HG03066 (cell line): ENCODE measurements at regions not wholly inside any gene's neighbourhood (a gene's known extent, or its start where the extent isn't known, plus 50 kb on each side); places are given as distances from the start of the nearest gene placed in this dataset.

ENCODE experiments used
- ATAC-seq: cut with Tn5 transposase; IDR thresholded peaks from one replicate; pipeline ENCODE4 v1.9.1; 2021; ENCODE audit warnings: low read depth; ENCODE audit not compliant: unreplicated experiment

DNA sequence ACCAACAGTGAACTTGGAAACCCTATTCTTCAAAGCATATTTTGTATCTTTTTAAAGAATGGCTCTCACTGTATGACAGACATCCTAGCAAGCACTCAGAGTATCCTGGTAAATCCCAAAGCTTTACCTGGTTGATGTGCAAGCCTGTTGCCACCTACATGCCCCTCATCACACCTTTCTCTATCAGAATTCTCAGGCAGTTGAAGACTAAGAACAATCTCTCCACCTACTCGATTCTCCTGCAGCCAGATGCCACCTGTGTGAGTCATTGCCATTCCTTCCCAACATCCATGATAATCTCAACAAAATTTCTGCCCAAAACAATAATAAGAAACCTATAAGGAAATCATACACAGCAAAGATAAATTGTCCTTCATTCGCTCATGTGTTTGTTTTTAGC lies 659.8 kb downstream of the BCL11A start:
- no peak for ATAC-seq

DNA sequence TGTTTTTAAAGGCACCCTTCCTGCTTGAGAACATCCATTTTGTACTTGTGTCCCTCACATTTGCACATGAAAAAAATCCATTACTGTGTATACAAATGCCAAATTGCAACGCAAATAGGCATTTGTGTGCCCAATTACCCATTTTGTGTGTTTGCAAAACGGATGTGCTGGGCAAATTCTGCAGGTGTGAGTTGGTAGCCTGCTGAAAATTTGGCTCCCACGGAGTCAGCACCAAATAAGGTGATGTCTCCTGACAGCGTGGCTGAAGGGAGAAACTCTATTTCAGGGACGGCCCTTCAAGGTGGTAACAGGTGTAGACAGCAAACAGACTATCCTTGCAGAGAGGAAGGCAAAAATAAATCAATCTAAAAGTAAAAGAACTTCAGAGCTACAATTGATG lies 661.1 kb downstream of the BCL11A start:
- no peak for ATAC-seq

DNA sequence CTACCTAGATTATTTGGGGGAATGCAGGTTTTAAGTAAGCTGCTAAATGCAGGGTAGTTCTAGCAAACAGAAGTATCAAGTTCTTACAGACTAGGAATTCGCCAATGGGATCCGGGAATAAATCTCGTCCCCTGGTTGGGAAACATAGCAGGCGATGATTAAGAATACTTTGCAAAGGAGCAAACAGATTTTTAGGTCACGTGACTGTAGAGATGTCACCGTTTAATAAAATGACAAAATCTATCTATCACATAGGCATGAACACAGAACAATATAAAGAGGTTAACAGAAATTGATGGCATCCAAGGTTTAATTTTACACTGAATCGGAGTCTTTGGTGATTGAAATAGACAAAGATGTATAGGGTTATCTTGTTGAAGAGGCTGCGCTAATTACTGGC lies 664.1 kb downstream of the BCL11A start:
- ATAC-seq: no peak

DNA sequence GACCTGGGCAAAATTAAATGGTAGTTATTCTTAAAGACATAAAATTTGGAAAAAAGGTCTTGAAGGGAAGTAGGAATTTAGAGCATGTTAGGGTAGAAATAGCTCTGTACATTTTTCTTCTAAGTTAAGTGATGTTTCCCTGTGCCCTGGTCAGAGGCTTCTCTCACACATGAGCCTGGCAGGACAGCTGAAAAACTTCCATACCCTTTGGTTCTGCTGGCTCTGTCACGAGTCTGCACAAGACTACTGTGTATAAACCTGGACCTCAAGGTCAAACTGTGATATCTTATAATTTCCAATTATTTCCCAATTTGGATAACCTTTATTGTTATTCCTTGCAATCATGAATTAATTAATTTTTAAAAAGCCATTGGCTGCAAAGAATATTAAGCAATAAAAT lies 664.7 kb downstream of the BCL11A start:
- ATAC-seq: no peak

DNA sequence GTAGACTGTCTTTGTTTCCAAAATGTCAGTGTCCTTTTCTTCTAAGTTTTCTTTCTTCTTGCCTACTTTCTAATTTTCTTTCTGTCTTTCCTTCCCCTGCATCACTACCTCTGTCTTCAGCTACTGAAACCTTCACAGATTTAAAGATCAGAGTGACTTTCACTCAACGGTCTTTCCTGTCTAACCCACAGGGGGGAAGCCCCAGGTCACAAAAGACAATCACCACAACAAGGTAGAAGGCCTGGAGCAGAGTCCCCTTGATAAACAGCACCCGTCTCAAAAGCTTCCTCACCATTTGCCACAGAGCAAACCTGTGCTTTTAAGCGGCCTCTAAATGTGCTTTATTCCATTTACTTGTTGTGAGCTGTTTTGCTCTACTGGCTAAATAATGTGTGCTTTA lies 665.4 kb downstream of the BCL11A start:
- peak; percentile 90 for ATAC-seq

DNA sequence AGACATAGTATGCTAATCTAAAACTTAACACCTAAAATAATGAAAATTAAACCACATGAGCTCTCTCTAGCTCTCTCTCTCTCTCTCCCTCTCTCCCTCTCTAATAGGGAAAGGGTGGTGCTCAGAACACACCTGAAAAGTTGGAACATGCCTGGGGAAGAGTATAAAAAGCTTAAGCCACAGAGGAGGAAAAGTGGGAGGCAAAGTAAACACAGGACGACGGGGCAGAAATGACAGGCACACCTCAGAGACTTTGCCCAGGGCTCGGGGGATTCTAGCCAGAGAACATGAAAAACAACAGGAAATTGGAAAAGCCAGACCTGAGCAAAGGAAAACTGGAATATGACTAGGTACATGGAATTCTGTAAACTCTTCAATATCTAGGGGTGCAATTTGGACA lies 666.1 kb downstream of the BCL11A start:
- ATAC-seq: no peak

DNA sequence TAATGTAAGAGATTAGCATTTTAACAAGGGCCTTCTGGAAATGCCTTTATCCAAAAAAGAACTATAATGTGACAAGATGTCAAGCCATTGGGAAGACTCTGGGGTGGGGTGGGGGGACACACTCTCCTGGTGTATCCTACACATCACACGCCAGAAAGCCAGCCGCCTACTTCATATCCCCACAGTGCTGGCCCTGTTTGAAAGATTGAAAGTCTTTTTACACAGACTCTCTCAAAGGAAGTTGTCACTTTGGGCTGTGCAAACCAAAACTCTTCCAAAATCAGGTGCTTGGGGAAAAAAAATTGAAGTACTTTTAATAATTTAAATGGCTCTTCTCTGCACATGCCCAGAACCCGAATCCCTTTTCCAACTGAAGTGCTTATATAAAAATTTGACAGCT lies 666.7 kb downstream of the BCL11A start:
- no peak for ATAC-seq

DNA sequence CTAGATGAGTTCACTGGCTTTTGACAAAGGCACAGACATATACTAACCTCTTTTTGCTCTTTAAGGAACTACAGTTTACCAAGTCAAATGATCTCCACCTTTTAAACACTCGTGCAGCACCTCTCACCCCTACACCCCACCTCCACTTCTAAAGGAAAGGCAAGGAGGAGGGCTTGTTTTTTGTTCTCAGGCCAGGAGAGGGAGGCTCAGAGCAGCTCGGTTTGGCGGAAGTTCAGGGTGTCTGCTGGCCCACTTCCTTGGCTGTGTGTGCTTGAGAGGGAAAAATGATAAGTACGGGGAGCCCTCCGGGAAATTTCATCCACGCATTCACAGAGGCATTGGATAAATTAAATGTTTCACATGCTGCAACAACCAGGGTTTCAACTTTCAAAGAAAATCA lies 667.9 kb downstream of the BCL11A start:
- no peak for ATAC-seq

DNA sequence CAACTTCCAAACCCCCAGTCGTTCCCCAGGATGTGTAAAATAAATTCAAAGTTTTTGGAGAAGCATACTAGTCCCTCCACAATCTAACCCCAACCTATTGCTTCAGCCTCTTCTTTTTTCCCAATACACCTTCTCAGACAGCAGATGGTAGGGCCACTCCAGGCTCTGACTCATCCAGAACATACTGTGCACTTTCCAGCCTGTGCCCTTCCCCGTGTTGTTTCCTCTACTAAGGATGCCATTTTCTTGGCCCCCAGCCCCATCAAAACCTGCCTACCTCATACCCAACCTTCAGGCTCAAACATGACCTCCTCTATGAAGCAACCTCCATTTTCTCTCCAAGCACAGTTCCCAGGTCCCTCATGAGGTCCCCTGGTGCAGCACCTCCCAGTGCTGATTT lies 669.3 kb downstream of the BCL11A start:
- ATAC-seq: no peak

DNA sequence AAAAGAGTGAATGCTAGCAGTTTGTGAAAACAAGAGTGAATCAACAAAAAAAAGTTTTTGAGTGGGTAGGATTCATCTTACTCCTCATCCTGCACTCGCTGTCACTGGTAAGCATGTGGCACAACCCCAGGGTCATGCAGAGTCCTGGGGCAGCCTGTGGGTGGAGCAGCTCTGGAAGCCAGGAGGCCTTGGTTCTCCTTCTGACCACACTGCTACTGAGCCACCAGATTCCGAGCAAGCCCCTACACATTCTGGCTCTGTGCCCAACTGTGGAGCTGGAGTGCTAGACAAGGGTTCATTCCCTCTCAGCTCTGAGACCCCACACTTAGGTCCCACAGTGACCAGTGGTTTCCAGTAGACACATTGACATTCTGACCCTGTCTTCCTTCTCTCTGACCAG lies 670.6 kb downstream of the BCL11A start:
- ATAC-seq: no peak

DNA sequence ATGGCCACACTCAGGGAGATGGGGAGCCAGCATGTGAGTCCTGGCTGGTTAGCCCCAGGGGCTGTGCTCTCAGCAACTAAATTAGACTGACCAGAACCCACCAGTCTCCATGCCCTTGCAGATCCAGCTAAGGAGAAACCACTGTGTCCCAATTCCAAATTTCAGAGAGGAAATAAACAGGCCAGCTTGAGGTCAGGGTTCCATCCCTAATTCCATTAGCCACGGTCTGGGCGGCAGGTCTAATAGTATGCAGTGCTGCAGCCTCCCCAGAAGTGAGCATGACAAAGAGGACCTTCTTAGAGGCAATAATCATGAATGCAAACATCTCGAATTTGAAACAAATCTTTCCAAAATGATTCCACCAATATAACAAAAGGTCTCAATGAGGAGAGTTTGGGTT lies 671.2 kb downstream of the BCL11A start:
- ATAC-seq: no peak

DNA sequence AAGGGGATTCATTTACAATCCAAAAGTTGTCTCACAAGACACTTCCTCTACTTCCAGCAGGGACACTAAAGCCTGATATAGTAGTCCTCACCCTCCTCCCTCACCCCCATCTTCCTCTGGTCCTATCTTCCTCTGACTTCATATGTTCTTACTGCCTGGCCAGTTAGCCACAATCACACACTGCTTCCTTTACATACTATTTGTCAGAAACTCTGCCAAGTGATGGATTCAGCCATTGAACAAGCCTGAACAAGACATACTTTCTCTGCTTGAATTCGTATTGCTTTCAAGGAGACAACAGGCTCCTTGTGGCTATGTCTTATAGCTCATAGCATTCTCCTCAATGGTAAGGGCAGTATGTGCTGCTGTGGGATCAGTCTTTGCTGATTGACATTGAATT lies 672.2 kb downstream of the BCL11A start:
- ATAC-seq: no peak

DNA sequence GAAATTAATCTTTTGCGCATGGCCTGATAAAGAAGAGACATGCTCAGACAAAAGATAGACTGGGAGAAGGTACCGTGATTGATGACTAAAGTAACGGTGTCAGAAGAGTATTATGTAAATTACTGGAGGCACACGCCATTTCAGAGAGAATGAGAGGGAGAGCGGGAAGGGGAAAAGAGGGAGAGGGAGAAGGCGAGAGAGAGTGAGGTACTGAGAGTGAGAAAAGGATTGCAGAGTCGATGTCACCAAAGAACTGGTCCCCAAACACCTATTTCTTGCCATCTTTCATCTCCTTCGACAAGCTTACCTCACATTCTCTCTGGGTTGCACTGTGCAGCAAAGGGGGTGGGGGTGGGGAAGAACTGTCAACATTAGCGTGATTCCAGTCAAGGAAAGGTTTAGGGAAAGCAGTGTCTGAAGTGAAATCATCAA lies 673.7 kb downstream of the BCL11A start:
- no peak for ATAC-seq

DNA sequence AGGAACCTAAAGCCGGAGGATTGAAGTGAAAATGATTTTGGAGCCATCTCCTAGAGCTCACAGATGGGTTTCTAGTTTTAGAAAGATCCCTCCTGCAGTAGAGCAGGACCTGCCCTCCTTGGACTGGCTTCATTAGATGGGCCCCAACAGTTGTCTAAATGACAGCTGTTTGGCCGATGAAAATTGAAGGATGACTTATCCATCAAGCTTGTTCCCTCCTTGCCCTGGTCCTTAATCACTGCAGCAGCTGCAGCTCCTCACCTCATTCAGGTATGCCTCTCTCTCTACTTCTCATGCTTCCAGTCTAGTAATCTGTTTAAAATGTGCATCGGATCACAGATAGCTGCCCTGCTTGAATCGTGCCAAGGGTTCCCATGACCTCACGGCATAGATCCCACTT lies 677.6 kb downstream of the BCL11A start:
- no peak for ATAC-seq

DNA sequence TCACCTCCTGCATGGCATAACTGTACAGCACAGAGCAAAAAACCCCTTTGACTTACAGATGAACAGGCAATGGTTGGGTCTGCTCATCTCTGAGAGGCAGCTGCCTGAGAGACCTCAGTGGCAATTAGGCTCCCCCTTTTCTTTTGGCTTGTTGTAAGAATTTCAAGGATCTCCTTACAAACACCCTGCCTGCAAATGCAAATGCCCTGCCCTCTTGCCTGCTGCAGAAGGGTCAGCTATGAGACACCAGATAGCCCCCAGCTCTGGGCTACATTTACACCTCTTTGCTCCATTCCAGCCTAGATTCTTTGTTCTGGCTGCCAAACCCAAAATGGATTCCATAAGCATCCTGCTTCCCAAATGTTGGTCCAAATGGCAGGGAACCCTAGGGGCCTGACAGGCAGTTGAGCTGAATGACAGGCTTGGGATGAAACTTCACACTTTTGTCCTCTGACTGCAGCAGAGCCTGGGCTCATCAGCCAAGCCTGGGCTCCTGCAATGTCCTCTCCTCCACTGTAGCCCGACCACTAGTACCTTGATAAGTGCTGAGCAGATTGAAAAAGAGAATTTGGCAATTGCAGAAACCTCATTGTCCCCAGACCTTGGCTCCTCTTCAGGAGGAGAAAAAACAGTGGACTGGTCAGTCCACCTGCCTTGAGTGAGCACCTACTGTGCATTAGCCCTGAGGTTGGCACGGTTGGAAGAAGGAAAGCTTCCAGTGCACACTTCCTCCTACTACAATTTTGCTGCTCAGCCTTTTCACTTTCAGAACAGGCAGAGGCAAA lies 678.3 kb downstream of the BCL11A start:
- no peak for ATAC-seq

DNA sequence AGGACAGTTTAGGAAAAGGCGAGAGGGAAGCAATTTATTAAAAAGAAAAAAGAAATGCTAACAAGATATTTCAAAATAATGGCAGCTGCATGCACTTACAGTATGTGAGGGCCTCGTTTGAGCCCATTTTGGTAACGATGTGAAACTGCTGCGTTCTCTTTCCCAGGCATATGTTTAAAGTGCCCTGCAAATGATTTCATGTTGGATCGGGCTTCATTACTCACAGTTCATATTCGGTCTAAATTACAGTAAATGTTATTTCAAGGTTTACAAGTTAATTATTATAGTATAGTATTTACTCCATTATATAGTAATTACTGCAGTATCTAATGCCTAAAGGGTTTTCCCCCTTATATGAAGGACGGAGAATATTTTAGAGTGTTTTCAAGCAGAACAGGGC lies 679.1 kb downstream of the BCL11A start:
- ATAC-seq: no peak

DNA sequence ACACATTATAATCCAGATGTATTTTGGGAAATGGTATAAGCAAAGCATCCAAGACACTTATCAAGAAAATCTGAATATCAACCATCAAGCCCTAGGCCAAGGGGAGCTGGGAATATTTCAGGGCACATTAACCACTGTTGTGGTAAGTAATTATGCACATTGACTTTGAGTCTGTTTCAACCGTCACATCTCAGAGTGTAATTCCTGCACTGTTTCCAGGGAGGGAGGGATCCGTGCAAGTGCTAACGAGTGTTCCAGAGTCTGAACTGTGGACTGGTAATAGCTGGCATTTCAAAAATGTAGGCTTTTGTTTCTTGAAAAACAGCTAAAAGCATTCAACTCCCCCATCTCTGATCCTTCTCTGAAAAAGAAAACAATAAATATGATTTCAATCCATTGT lies 681.6 kb downstream of the BCL11A start:
- ATAC-seq: no peak

DNA sequence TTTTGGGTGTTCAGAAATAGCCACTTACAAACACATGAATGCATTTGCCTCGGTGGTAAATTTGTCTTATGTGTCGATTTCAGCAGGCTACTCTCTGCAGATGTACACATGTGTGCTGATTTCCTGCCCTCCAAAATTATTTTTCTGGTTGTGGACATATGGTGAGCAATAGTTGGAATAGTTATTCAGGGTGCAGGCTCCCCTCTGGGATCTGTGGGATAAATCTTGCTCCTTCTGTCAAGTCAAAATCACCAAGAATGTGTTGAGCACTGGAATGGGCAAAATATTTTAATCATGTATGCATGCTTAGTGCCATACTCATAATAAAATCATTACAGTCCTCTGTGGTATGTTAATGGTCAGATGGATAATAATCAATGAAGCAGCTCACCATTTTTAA lies 684.5 kb downstream of the BCL11A start:
- no peak for ATAC-seq

DNA sequence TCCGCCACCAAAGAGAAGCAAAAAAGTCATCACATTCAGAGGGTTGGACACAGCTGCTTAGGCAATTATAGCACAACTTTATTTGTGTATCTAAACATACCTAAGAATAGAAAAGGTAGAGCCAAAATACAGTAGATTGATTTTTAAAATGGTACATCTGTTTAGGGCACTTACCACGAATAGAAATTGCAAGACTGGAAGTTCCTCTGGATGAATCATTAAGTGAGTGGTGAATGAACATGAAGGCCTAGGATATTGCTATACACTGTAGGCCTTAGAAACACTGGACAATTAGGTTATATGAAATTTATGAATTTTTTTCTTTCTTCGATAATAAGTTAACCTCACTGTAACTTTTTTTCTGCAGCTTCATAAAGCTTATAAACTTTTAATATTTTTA lies 687.0 kb downstream of the BCL11A start:
- no peak for ATAC-seq

DNA sequence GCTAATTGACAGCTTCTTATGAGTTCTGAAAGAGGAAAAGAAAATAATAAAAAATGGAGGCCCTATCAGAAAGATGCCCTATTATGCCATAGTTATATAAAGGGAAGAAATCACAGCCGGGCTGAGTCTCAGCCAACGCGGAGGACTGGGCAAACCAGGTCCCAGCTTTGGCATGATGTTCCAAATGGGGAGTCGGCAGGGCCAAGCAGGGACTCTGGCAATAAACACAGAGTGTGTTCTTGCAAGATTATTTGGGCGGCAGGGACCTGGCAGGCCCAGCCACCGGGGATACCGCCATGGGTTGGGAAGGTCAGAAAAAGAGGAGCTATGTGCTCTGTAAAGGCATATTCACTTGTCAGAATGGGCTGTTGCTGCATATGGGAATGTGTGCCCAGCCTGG lies 694.9 kb downstream of the BCL11A start:
- no peak for ATAC-seq

DNA sequence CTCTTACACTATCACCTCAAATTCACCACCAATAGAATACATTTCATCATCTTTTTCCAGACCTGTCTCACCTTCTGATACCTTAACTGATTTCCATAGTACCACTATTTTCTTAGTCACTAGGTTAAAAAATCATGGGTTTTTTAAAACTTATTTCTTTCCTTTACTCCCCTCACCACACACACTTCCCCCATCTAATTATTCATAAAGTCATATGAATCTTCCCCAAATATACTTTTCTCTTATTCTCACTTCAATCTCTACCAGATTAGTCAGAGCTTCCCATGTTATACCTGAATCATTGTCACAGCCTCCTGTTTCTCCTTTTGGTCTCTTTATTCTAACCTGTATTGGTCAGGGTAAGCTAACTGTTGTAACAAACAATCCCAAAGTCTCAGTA lies 696.3 kb downstream of the BCL11A start:
- ATAC-seq: no peak

DNA sequence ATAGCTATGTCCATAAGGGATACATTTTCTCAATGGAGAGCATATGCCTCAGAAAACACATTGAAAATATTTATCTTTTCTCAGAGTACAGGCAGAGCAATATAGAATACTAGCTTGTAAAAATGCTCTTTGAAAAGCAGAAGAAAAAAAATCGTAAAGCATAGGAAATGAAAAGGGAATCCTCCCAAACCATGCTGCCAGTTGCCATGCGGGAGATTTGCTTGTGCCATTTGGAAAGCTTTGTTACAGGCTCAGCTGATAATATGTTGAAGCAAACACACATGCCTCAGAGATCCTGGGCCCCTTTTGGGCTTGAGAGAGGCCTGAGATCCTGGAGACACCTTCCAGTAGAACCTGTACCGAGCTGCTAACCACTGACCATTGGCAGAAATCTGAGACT lies 697.1 kb downstream of the BCL11A start:
- no peak for ATAC-seq

DNA sequence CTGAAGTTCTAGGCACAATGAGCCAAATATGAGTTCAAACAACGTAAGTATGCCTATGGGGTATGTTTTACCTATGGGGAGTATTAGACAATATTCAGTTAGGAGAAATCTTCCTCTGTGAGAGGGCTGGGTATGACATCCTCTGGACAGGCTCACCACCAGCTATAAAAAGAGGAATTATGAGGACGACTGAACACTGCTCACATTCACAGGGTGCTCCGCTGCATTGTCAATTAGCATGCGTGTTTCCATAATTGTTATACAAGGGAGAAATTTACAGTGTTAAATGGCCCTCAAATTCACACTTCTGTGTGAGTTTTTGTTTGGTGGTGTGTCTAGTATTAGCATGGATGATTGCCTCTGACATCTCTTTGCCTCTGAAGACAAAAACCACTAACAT lies 700.4 kb downstream of the BCL11A start:
- no peak for ATAC-seq
